GM12891 (cell line): ENCODE measurements at regions not wholly inside any gene's neighbourhood (a gene's known extent, or its start where the extent isn't known, plus 50 kb on each side); places are given as distances from the start of the nearest gene placed in this dataset.

Experiments
- POLR2A ChIP-seq: IDR thresholded peaks from 2 replicates; pipeline ENCODE4 v1.6.1; 2011; ENCODE audit warnings: low read depth, low read length, control low read depth
- TAF1 ChIP-seq: IDR thresholded peaks from 2 replicates; pipeline ENCODE4 v1.6.1; 2011; ENCODE audit warnings: low read depth, low read length, control low read depth

- TF ChIP-seq TAF1 (no peak), POLR2A (no peak)
Measured at GRCh38 chr9:103361906-103362305, 366.8 kb downstream of the CYLC2 start.
